K562 (cell line): ENCODE measurements at regions not wholly inside any gene's neighbourhood (a gene's known extent, or its start where the extent isn't known, plus 50 kb on each side); places are given as distances from the start of the nearest gene placed in this dataset.

Experiments used
- ATAC-seq: fragments of 200-7000 bp; cut with Tn5 transposase; 3 replicates; pipeline ENCODE4 v1.9.1; 2020; ENCODE audit warnings: moderate library complexity
- BruUV-seq: library from RNA; stranded (reverse); fragments of 400-500 nt; replicated peaks from 2 replicates; lab custom pipeline; 2021; lab: Mats Ljungman, UMichigan
- CTCF ChIA-PET: fragments of 300-600 bp; formaldehyde crosslinking; extraction: SDS; loops from one replicate; lab custom pipeline; 2021; ENCODE audit warnings: low intra/inter-chr PET ratio; lab: Yijun Ruan, JAX
- POLR2A ChIA-PET: fragments of 300-600, 350-650 bp; sonication (Branson Sonifier 250); formaldehyde crosslinking; extraction: SDS; loops from one replicate; lab custom pipeline; 2021; ENCODE audit warnings: antibody characterized with exemption, inconsistent platforms; lab: Yijun Ruan, JAX
- DNase-seq, 4 experiments: peaks; one replicate each; pipeline versions ENCODE4 v3.0.0 to v3.0.0-alpha.2; 2011 to 2018; ENCODE audit warnings: low spot score in 3 of 4, mixed read lengths in 3 of 4; ENCODE audit errors: extremely low read depth in 1 of 4
- FAIRE-seq: peaks from 2 replicates; lab custom pipeline; 2011; peaks lifted over from hg19 to GRCh38; lab: Jason Lieb, UNC
- H2AFZ ChIP-seq: 2 replicates; pipeline ENCODE4 v1.6.0; 2011; ENCODE audit warnings: low read depth, low read length, control low read depth, inconsistent platforms
- H3K27ac ChIP-seq: fragments of 200-600 bp; 3 replicates; pipeline ENCODE4 v1.8.0; 2011; ENCODE audit warnings: low read depth, mild to moderate bottlenecking, control low read depth, inconsistent platforms, low read length, moderate library complexity, mixed read lengths; ENCODE audit errors: extremely low read depth
- H3K27me3 ChIP-seq, 2 experiments: fragments of 300-600 bp in 1 of 2; 2 replicates in 1 of 2; 3 replicates in 1 of 2; pipeline versions ENCODE4 v1.6.0 to v1.8.0; 2011; ENCODE audit warnings: inconsistent platforms in 2 of 2, low read length in 2 of 2, mild to moderate bottlenecking in 1 of 2, mixed read lengths in 1 of 2, moderate library complexity in 1 of 2; ENCODE audit not compliant: control insufficient read depth in 2 of 2, insufficient read depth in 2 of 2
- H3K36me3 ChIP-seq: fragments of 300-600 bp; 3 replicates; pipeline ENCODE4 v1.8.0; 2011; ENCODE audit warnings: mild to moderate bottlenecking, low read length, inconsistent platforms; ENCODE audit not compliant: control insufficient read depth, insufficient read depth
- H3K4me1 ChIP-seq, 2 experiments: fragments of 200-600 bp in 1 of 2; replicated peaks in 1 of 2; 2 replicates in 1 of 2; 3 replicates in 1 of 2; pipeline versions ENCODE4 v1.5.1 to v1.8.0; 2011; ENCODE audit warnings: inconsistent platforms in 2 of 2, low read length in 2 of 2, mild to moderate bottlenecking in 1 of 2, mixed read lengths in 1 of 2, moderate library complexity in 1 of 2; ENCODE audit not compliant: control insufficient read depth in 2 of 2, insufficient read depth in 2 of 2
- H3K4me2 ChIP-seq: 2 replicates; pipeline ENCODE4 v1.6.1; 2011; ENCODE audit warnings: low read length, control low read depth, inconsistent platforms, mixed read lengths; ENCODE audit not compliant: insufficient read depth
- H3K4me3 ChIP-seq: fragments of 200-600 bp; sonication (generic), shearing (Covaris generic); 2 replicates; pipeline ENCODE4 v1.5.1; 2016; ENCODE audit warnings: control low read depth, inconsistent platforms
- H3K79me2 ChIP-seq: fragments of 200-600 bp; 3 replicates; pipeline ENCODE4 v1.8.0; 2011; ENCODE audit warnings: low read length, inconsistent platforms; ENCODE audit not compliant: control insufficient read depth, insufficient read depth
- H3K9ac ChIP-seq, 2 experiments: 2 replicates each; pipeline versions ENCODE4 v1.6.0 to v1.6.1; 2011; ENCODE audit warnings: low read depth in 2 of 2, low read length in 2 of 2, control low read depth in 1 of 2, inconsistent platforms in 1 of 2, mild to moderate bottlenecking in 1 of 2, mixed read lengths in 1 of 2; ENCODE audit not compliant: insufficient read depth in 1 of 2
- H3K9me1 ChIP-seq: one replicate; pipeline ENCODE4 v1.6.0; 2011; ENCODE audit warnings: inconsistent platforms, mild to moderate bottlenecking, low read length, moderate library complexity; ENCODE audit not compliant: control insufficient read depth, insufficient read depth
- H3K9me3 ChIP-seq: replicated peaks from 2 replicates; pipeline ENCODE4 v1.5.1; 2011; ENCODE audit warnings: low read depth, low read length, inconsistent platforms; ENCODE audit not compliant: control insufficient read depth, insufficient read depth
- H4K20me1 ChIP-seq: replicated peaks from 2 replicates; pipeline ENCODE4 v1.6.1; 2011; ENCODE audit warnings: low read length, inconsistent platforms, mixed read lengths; ENCODE audit not compliant: control insufficient read depth, insufficient read depth
- BACH1 ChIP-seq: fragments of 200-800 bp; sonication (Bioruptor generic); IDR thresholded peaks from 2 replicates; pipeline ENCODE4 v1.6.1; 2016; ENCODE audit warnings: missing genetic modification characterization, missing compliant biosample characterization
- BCL6 ChIP-seq: fragments of 250-450 bp; sonication (Bioruptor Pico); IDR thresholded peaks from 2 replicates; pipeline ENCODE4 v1.4.0; 2020
- BMI1 ChIP-seq: fragments of 150-350 bp; IDR thresholded peaks from 2 replicates; pipeline ENCODE4 v1.6.1; 2014; ENCODE audit warnings: low read length
- CBFB ChIP-seq: sonication (generic); formaldehyde crosslinking; IDR thresholded peaks from 2 replicates; pipeline ENCODE4 v1.4.0; 2020; ENCODE audit warnings: mild to moderate bottlenecking, missing genetic modification reagents
- ILF3 ChIP-seq: fragments of 450-650 bp; IDR thresholded peaks from 2 replicates; pipeline ENCODE4 v1.6.1; 2018; ENCODE audit warnings: antibody characterized with exemption, mild to moderate bottlenecking, moderate library complexity, borderline replicate concordance
- KDM4B ChIP-seq, 2 experiments: fragments of 450-650 bp in 1 of 2; sonication (generic) in 1 of 2; IDR thresholded peaks; 2 replicates each; pipeline ENCODE4 v1.6.1; 2016 to 2017; ENCODE audit warnings: borderline replicate concordance in 2 of 2, antibody characterized with exemption in 1 of 2, low read depth in 1 of 2, mild to moderate bottlenecking in 1 of 2
- MCM5 ChIP-seq: fragments of 450-650 bp; IDR thresholded peaks from 2 replicates; pipeline ENCODE4 v1.6.1; 2016; ENCODE audit warnings: low read depth
- MCM7 ChIP-seq, 2 experiments: fragments of 450-650 bp; IDR thresholded peaks; 2 replicates each; pipeline ENCODE4 v1.6.1; 2016 to 2018
- MEF2D ChIP-seq: conservative IDR thresholded peaks from 2 replicates; pipeline ENCODE4 v1.6.1; 2016; ENCODE audit warnings: low read depth, missing genetic modification characterization, missing compliant biosample characterization
- NFE2L1 ChIP-seq: fragments of 450-650 bp; IDR thresholded peaks from 2 replicates; pipeline ENCODE4 v1.6.1; 2016; ENCODE audit warnings: missing genetic modification characterization, low read depth, mild to moderate bottlenecking, missing compliant biosample characterization, moderate library complexity, borderline replicate concordance
- PHF20 ChIP-seq: fragments of 450-650 bp; IDR thresholded peaks from 2 replicates; pipeline ENCODE4 v1.6.1; 2018; ENCODE audit not compliant: partially characterized antibody
- POLR2B ChIP-seq: fragments of 450-650 bp; IDR thresholded peaks from 2 replicates; pipeline ENCODE4 v1.6.1; 2018; ENCODE audit warnings: low read depth; ENCODE audit not compliant: partially characterized antibody
- SAFB2 ChIP-seq: fragments of 200-400 bp; formaldehyde crosslinking; IDR thresholded peaks from 2 replicates; pipeline ENCODE4 v1.6.1; 2018; ENCODE audit warnings: borderline replicate concordance, low read length, low read depth, moderate library complexity; ENCODE audit not compliant: severe bottlenecking
- SMAD4 ChIP-seq: fragments of 250-450 bp; sonication (Bioruptor Pico); conservative IDR thresholded peaks from 2 replicates; pipeline ENCODE4 v1.8.0; 2021; ENCODE audit warnings: inconsistent platforms, mild to moderate bottlenecking, moderate library complexity
- SP2 ChIP-seq: IDR thresholded peaks from 2 replicates; pipeline ENCODE4 v1.6.1; 2011; ENCODE audit warnings: mild to moderate bottlenecking, low read depth, low read length, moderate library complexity; ENCODE audit not compliant: poor library complexity, severe bottlenecking; ENCODE audit errors: extremely low read depth
- WGBS: fragments of 100-300 bp; shearing (Covaris generic); methylation state at CpG from one replicate; pipeline ENCODE4 v1.1.6; 2016; ENCODE audit warnings: low coverage, mixed read lengths; ENCODE audit not compliant: insufficient coverage; ENCODE audit errors: missing lambda C conversion rate; 5-methylcytosine and 5-hydroxymethylcytosine counted together
- in situ Hi-C: fragments of 300-500 bp; cut with MboI; formaldehyde crosslinking; loops from 4 replicates; pipeline ENCODE4 v1.15.0; 2018; ENCODE audit warnings: inconsistent platforms, mixed read lengths
- intact Hi-C: fragments of 100-400 bp; cut with micrococcal nuclease; formaldehyde crosslinking; loops from 2 replicates; pipeline ENCODE4 v1.14.2; 2022
- TF ChIP-seq, protein P1 (sequence below): sonication (generic); formaldehyde crosslinking; IDR thresholded peaks from 2 replicates; pipeline ENCODE4 v1.8.1; 2022; ENCODE audit warnings: missing genetic modification reagents

DNA sequence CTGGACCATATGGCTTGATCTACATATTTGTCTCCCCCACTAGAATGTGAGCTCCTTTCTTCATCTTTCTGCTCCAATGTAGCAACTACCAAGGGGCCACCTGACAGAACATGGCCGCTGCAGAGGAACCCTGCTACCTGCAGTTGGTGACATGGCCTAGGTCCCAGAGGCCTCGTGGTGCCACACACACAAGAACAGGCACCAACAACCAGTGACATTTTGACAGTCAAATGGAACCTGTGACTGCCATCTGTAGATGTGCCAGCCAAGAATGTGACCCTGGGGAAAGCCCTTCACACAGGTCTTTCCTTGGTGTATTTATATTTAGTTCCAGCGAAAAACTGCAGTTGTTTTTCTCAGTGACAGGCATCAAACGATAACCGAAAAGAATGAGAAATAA lies 67.9 kb upstream of the ANKRD1 start:
- no peaks in the 10 kb centered on the region for H3K36me3 ChIP-seq
- TF ChIP-seq MEF2D (tag) (no peak), BACH1 (tag) (no peak), POLR2B (no peak), PHF20 (no peak), BMI1 (no peak)
- H3K4me3 ChIP-seq, result no peak overlapping the region
- H3K9me3 ChIP-seq, result no peaks in the 10 kb centered on the region
- ChIA-PET POLR2A (no interaction called here), CTCF (no interaction called here)
- no peak overlapping the region for H3K4me2 ChIP-seq
- H4K20me1 ChIP-seq, result no peaks in the 10 kb centered on the region
- H3K27me3 ChIP-seq, result 0 out of 5 replicates have a peak, but pooled peaks cover 0 to under 1% of the 10 kb centered on the region in 2 experiments
- WGBS, result 8% methylated on average over 5 of the region's 5 CpGs
- intact Hi-C loops, result no loop called here
- BruUV-seq, result no TSS peak
- DNase-seq, result no peak
- H3K27ac ChIP-seq, result no peak overlapping the region
- in situ Hi-C loops, result no loop called here
- no peaks in the 10 kb centered on the region for H3K9me1 ChIP-seq
- no peak overlapping the region for H2AFZ ChIP-seq
- no peak for FAIRE-seq
- H3K9ac ChIP-seq, result no peak overlapping the region
- no peaks in the 10 kb centered on the region for H3K79me2 ChIP-seq
- no peak for ATAC-seq
- H3K4me1 ChIP-seq, result no peaks in the 10 kb centered on the region

DNA sequence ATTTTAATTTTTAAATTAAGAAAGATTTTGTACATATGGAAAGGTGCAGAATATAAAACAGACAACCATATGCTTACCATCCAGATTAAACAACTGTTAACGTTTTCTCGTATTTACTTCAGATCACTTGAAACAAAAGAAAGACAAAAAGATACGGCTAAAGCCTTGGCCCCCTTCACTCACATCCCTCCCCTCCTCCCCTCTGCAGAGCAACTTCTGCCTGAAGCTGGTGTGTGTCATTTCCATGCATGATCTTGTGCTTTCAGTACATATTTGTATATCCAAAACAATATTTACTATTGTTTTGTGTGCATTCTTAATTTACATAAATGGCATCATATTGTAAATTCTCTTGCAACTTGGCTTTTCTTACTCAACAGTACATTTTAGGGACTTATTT lies 68.5 kb upstream of the ANKRD1 start:
- BruUV-seq, result no TSS peak
- TF ChIP-seq SAFB2 (no peak), SMAD4 (CRISPR knock-in tag) (no peak), CBFB (CRISPR knock-in tag) (no peak), KDM4B (IDR thresholded peaks at IDR 0.05; ENCODE audit: borderline replicate concordance in 2 of 2, low read depth in 1 of 2) (no peak), MCM7 (IDR thresholded peaks at IDR 0.05) (no peak), MCM5 (no peak), NFE2L1 (tag) (no peak), BCL6 (CRISPR knock-in tag) (no peak), PHF20 (no peak), SP2 (no peak), ILF3 (no peak)
- TF ChIP-seq, protein P1, sequence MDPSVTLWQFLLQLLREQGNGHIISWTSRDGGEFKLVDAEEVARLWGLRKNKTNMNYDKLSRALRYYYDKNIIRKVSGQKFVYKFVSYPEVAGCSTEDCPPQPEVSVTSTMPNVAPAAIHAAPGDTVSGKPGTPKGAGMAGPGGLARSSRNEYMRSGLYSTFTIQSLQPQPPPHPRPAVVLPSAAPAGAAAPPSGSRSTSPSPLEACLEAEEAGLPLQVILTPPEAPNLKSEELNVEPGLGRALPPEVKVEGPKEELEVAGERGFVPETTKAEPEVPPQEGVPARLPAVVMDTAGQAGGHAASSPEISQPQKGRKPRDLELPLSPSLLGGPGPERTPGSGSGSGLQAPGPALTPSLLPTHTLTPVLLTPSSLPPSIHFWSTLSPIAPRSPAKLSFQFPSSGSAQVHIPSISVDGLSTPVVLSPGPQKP (CRISPR knock-in tag), result no peak
- 11% methylated on average over 3 of the region's 3 CpGs for WGBS
- Histone ChIP-seq H3K4me1 (no peaks in the 10 kb centered on the region), H3K4me2 (no peak overlapping the region), H3K4me3 (no peak overlapping the region), H3K9ac (no peak overlapping the region), H3K27ac (no peak overlapping the region), H3K36me3 (no peaks in the 10 kb centered on the region), H3K27me3 (peaks cover 0 to 4% of the 10 kb centered on the region in 2 experiments; a peak in 1 of 5 replicates), H4K20me1 (no peaks in the 10 kb centered on the region), H3K79me2 (no peaks in the 10 kb centered on the region), H2AFZ (no peak overlapping the region), H3K9me3 (no peaks in the 10 kb centered on the region), H3K9me1 (no peaks in the 10 kb centered on the region)
- intact Hi-C loops, result no loop called here
- ATAC-seq, result no peak
- POLR2A ChIA-PET, result interaction anchor here (0.7 kb wide), 1 partner anchor 1308 kb away, joined by 4 read pairs; no protein-coding TSS in a partner anchor
- CTCF ChIA-PET, result no interaction called here
- in situ Hi-C loops, result no loop called here
- FAIRE-seq, result no peak
- DNase-seq, result no peak
